T-helper 1 cell treated with Interleukin-12 subunit alpha and Interleukin-12 subunit beta and Interleukin-4 antibody, amounts not matched to agents 30 μg/mL and 1 μg/mL, for 36 hours (primary cell): ENCODE measurements at regions not wholly inside any gene's neighbourhood (a gene's known extent, or its start where the extent isn't known, plus 50 kb on each side); places are given as distances from the start of the nearest gene placed in this dataset.

ENCODE experiments used
- H3K27ac Mint-ChIP-seq: one replicate; pipeline ENCODE4 v1.8.0; 2021; ENCODE audit warnings: mild to moderate bottlenecking, mixed read lengths
- H3K27me3 Mint-ChIP-seq: one replicate; pipeline ENCODE4 v1.8.0; 2021; ENCODE audit warnings: low read depth, mixed read lengths
- H3K36me3 Mint-ChIP-seq: one replicate; pipeline ENCODE4 v1.8.0; 2021; ENCODE audit warnings: low read depth, mixed read lengths
- H3K4me1 Mint-ChIP-seq: one replicate; pipeline ENCODE4 v1.8.0; 2021; ENCODE audit warnings: low read depth, mixed read lengths
- H3K4me3 Mint-ChIP-seq: one replicate; pipeline ENCODE4 v1.8.0; 2021; ENCODE audit warnings: mild to moderate bottlenecking, moderate library complexity, mixed read lengths
- H3K9me3 Mint-ChIP-seq: one replicate; pipeline ENCODE4 v1.8.0; 2021; ENCODE audit warnings: mixed read lengths

DNA sequence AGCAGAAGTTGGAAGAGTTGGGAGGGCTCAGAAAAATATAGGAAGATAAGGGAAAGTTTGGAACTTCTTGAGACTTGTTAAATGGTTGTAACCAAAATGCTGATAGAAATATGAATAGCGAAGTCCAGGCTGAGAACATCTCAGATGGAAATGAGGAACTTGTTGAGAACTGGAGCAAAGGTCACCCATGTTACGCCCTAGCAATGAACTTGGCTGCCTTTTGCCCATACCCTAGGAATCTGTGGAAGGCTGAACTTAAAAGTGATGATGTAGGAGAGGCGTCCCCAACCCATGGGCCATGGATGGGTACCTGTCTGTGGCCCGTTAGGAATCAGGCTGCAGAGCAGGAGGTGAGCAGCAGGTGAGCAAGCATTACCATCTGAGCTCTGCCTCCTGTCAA is 347.8 kb downstream of the ARL4A start:
- no peaks in the 10 kb centered on the region for H3K36me3 Mint-ChIP-seq
- H3K9me3 Mint-ChIP-seq, result no peaks in the 10 kb centered on the region

DNA sequence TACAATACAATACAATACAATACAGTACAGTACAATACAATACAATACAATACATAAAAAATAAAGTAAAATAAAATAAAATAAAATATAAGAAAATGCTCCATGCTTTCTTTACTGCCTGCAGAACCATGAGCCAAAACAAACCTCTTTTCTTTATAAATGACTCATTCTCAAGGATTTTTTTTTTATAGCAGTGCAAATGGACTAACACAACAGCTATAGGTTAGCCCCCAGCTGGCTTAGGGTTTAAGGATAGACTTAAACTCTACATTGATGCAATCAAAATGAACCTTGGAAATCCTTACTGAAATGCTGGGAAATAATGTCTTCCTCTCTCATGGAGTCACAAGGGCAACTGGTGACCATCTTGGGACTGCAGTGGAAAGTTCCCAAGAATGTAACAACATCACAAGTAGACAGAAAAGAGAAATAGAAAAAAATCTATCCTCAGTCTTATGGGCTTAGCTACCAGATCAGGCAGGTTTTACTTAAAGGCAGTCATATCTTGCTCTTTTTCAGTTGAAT is 348.9 kb downstream of the ARL4A start:
- Mint-ChIP-seq H3K4me1 (no peaks in the 10 kb centered on the region), H3K27me3 (no peaks in the 10 kb centered on the region), H3K36me3 (no peaks in the 10 kb centered on the region), H3K27ac (no peak overlapping the region), H3K9me3 (no peaks in the 10 kb centered on the region), H3K4me3 (no peak overlapping the region)

More for the DNA sequence above, 347.8 kb downstream of the ARL4A start:
- H3K4me3 Mint-ChIP-seq, result no peak overlapping the region
- no peaks in the 10 kb centered on the region for H3K27me3 Mint-ChIP-seq
- no peaks in the 10 kb centered on the region for H3K4me1 Mint-ChIP-seq
- H3K27ac Mint-ChIP-seq, result no peak overlapping the region

DNA sequence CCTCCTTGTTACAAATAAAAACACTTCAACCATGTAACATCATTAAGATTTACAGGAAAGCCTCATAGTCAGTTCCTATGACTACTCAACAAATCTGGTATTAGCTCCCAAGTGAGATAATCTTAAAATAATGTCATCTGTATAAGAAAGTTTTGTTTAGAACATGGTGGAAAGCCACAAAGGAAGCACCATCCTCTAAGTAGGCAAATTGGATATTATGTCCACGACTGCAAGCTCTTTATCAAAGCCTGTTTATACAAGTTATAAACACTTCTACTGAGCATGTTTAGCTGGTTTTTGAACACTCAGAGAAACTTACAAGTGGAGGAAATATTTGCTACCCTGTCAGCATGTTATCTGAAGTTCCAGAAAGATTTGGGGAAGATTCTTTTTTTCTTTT is 349.8 kb downstream of the ARL4A start:
- Mint-ChIP-seq H3K27ac (no peak overlapping the region), H3K4me1 (no peaks in the 10 kb centered on the region), H3K27me3 (no peaks in the 10 kb centered on the region), H3K9me3 (no peaks in the 10 kb centered on the region), H3K4me3 (no peak overlapping the region), H3K36me3 (no peaks in the 10 kb centered on the region)

DNA sequence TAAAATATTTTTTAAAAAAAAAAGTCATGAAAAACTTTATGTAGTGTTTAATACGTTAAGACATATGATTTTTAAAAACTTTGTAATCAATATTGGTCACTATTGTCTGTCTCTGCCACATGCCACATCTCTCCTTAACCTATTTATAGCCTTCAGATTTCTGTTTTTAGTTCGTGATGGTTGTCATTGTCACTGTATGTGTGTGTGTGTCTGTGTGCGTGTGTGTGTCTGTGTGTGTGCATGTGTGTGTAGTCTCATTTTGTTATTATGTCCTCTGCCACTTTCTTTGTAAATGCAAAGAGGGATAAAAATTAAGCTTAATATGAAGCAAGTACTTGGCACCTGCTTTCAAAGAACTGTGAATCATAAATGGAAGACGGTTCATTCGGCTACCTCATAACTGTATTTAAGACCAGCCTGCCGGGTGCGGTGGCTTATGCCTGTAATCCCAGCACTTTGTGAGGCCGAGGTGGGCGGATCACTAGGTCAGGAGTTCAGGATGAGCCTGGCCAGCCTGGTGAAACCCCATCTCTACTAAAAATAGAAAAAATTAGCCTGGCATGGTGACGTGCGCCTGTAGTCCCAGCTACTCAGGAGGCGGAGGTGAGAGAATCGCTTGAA is 354.0 kb downstream of the ARL4A start:
- Mint-ChIP-seq H3K4me1 (no peaks in the 10 kb centered on the region), H3K4me3 (no peak overlapping the region), H3K27me3 (peaks cover 3% of the 10 kb centered on the region), H3K36me3 (no peaks in the 10 kb centered on the region), H3K27ac (no peak overlapping the region), H3K9me3 (no peaks in the 10 kb centered on the region)

DNA sequence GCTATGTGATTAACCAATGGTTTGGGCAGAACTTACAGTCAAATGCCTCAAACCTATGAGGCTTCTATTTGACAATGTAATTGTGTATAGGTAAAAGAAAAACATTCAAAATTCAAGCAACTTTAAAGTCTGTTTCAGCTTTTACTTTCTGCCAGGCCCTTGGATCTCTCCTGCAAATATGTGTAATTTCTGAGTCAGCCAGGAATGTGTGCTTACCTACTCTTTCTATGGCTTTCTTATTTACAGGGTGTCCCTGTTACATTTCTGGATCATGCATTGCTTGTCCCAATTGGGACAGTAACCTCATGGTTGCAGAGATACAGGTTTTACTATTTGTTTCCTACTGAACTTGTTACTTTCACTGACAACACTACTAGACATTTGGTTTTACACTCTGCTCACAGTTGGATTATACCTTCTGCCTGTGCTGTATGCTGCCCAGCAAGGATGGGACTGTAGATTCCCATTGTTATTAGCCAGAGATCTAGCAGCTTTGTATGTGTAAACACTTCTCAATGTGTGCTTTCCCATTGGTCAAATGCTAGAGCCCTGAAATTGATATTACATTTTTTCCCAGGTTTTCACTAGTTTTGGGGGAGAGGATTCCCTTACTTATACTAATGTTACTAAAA is 355.3 kb downstream of the ARL4A start:
- Mint-ChIP-seq H3K27me3 (peaks cover 3% of the 10 kb centered on the region), H3K36me3 (no peaks in the 10 kb centered on the region), H3K27ac (no peak overlapping the region), H3K9me3 (no peaks in the 10 kb centered on the region), H3K4me1 (no peaks in the 10 kb centered on the region), H3K4me3 (no peak overlapping the region)

DNA sequence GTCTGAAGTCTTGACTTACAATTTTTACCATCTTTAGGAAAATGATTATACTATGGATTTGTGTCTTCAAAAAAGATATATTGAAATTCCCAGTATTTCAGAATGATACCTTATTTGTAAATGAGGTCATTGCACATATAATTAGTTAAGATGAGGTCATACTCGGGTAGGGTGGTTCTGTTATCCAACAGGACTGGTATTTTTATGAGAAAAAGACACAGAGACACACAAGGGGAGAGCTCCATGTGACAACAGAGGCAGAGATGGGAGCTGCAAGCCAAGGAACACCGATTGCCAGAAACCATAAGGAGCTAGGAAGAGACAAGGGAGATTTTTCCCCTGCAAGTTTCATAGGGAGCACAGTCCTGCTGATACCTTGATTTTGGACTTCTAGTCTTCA is 356.9 kb downstream of the ARL4A start:
- Mint-ChIP-seq H3K27ac (no peak overlapping the region), H3K9me3 (no peaks in the 10 kb centered on the region), H3K4me1 (no peaks in the 10 kb centered on the region), H3K36me3 (no peaks in the 10 kb centered on the region), H3K27me3 (peaks cover 3% of the 10 kb centered on the region), H3K4me3 (no peak overlapping the region)

DNA sequence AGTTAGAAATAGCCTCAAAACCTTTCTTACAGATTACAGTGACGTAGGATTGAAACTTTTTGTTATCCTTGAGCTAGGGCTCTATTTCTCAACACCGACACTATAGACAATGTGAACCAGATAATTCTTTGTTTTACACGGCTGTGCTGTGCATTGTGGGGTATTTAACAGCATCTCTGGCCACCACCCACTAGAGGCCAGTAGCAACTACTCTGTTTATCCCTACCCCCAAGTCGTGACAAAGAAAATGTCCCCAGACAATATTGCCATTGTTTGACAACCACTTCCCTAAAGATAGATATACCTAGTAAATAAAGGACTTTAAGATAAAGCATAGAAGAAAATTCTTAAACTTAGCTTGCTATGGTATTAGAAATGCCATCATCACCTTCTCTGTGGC is 359.6 kb downstream of the ARL4A start:
- Mint-ChIP-seq H3K9me3 (no peaks in the 10 kb centered on the region), H3K36me3 (no peaks in the 10 kb centered on the region), H3K27ac (no peak overlapping the region), H3K27me3 (peaks cover 3% of the 10 kb centered on the region), H3K4me1 (no peaks in the 10 kb centered on the region), H3K4me3 (no peak overlapping the region)

DNA sequence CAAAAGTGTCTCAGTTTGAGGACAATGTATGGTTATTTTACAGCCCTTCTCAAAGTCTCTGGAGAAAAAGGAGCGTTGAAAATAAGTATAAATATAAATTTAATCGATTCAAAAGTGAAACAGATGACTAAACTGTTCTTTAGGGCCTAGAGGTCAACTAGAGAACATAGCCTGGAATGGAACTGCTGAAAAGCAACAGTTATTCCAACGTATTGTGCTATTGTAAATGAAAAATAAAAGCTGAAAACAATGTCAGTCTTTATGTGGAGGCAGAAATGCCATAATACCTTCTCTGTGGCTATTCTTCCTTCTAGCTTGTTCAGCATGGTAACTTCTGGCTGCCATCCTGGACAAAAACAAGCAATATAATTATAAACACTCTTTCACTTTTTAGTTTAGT is 362.5 kb downstream of the ARL4A start:
- Mint-ChIP-seq H3K4me3 (no peak overlapping the region), H3K27ac (no peak overlapping the region), H3K27me3 (peaks cover 13% of the 10 kb centered on the region), H3K36me3 (no peaks in the 10 kb centered on the region), H3K4me1 (no peaks in the 10 kb centered on the region), H3K9me3 (no peaks in the 10 kb centered on the region)

DNA sequence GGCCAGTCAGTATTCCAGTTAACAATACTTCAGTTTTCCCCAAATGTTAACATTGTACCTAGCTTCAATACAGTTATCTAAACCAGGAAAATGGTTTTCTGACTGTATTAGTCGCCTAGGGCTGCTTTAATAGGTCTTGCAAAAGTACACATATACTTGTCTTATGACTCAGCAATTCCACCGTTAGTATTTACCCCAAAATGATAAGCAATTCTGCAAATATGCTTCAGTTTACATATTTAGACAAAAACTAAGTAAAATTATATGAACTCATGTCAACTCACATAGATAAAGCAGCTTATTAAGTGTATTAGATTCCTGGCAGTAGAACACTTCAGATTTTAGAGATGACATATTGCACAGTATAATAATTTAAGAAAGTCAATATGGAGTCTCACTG is 363.3 kb downstream of the ARL4A start:
- Mint-ChIP-seq H3K36me3 (no peaks in the 10 kb centered on the region), H3K27me3 (peaks cover 13% of the 10 kb centered on the region), H3K4me1 (no peaks in the 10 kb centered on the region)

DNA sequence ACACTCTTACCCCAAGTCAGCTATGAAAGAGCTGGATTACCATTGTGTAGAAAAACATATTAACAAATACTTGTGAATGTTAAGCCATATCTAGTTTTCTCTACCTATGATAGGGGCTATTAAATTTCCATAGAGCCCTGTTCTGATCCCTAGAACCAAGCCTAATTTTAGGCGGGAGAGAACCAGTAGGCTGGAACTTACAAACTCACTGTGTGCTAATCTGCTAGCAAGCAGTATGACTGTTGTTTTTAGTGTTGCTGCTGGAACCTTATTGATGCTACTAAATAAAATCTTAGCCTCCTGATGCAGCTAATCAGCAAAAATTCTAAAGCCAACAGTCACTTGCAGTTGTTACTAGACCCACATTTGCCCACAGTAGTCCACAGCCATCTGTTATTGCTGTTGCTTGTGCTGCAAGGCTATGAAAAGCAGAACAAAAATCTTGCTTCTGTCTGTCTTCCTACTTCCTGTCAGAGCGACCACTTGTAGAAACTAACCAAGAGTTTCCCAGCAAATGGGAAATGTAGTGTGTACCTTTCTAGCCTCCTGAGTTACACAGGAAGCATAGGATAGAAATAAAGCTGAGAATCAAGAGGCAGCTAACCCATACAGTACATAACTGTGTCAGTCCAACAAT is 368.4 kb downstream of the ARL4A start:
- Mint-ChIP-seq H3K27ac (no peak overlapping the region), H3K36me3 (peaks cover 4% of the 10 kb centered on the region), H3K4me3 (no peak overlapping the region)

More for the DNA sequence above, 363.3 kb downstream of the ARL4A start:
- Mint-ChIP-seq H3K27ac (no peak overlapping the region), H3K4me3 (no peak overlapping the region), H3K9me3 (no peaks in the 10 kb centered on the region)

DNA sequence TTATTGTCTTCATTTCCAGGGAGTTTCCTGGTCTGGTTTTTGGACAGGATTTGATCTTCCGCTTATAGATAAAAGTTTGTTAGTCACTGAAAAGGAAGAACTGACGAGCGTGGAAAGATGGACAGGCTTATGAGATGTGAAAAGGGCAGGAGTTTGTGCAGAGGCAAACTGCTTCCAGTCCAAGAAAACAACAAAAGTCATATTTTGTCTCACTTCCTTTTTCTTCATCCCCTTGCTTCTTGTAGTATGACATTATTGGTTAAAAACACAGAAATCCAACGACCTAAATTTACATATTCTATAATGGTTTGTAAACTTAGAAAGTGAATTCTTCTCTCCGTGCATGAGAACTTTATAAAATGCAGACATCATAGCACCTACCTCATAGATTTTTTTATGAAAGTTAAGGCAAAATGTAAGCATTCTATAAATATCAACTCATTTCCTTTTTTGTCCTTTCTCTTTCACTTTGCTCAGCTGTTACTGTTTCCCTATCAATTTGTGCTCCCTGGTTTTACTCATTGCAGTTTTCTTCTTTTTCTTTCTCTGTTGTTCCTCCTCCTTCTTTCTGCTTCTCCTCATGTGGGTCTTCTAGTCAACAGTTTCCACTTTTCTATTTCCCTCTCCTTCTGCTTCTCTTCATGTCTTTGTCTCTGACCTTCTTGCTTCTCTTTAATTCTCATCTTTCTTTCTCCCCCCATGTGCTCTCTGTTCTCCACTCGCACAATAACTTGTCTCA is 370.2 kb downstream of the ARL4A start:
- H3K27ac Mint-ChIP-seq, result peak overlapping the region; percentile 78
- peak overlapping the region; percentile 53 for H3K4me3 Mint-ChIP-seq
- H3K36me3 Mint-ChIP-seq, result peaks cover 4% of the 10 kb centered on the region
- peaks cover 20% of the 10 kb centered on the region for H3K27me3 Mint-ChIP-seq
- peaks cover 19% of the 10 kb centered on the region for H3K4me1 Mint-ChIP-seq
- H3K9me3 Mint-ChIP-seq, result peaks cover 10% of the 10 kb centered on the region

More for the DNA sequence above, 368.4 kb downstream of the ARL4A start:
- Mint-ChIP-seq H3K4me1 (peaks cover 19% of the 10 kb centered on the region), H3K27me3 (peaks cover 17% of the 10 kb centered on the region), H3K9me3 (peaks cover 10% of the 10 kb centered on the region)

DNA sequence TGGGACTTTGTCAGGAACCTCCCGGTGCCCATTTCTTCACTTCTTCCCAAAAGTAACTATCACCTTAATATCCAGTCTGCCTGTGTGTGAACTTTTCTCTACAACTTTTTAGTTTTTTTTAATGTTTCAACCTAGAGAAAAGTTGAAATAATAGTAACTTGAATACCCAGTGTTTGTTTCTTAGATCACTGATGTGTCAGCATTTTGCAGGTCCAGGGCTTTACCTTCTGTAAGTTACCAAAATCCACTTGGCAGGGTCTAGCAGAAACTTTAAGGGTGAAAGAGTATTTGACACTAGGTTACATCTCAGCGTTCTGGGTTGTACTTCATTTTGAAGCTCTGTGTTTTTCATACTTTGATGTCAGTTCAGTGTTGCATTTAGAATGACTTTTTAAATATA is 372.7 kb downstream of the ARL4A start:
- Mint-ChIP-seq H3K36me3 (peaks cover 4% of the 10 kb centered on the region), H3K4me1 (peaks cover 19% of the 10 kb centered on the region), H3K27ac (no peak overlapping the region), H3K9me3 (peaks cover 10% of the 10 kb centered on the region), H3K27me3 (peaks cover 10% of the 10 kb centered on the region), H3K4me3 (no peak overlapping the region)

DNA sequence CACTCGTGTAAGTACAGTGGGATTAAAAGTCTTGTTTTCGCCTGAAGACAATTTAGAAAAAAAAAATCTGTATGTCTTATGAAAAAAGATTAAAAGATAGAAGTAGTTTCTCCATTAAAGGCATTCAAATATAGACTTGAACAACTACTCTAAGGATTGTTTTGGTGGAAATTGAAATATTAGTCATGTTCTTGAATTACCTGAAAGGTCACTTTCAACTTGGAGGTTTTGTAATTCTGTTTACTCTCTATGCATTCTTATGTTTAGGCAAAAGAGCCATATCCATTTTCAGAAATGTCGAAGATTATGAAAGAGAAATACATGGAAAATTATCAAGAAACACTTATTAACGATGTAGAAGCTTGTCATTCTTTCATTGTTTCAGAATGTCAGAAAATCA is 373.7 kb downstream of the ARL4A start:
- Mint-ChIP-seq H3K27me3 (peaks cover 10% of the 10 kb centered on the region), H3K27ac (no peak overlapping the region), H3K4me3 (no peak overlapping the region), H3K36me3 (peaks cover 4% of the 10 kb centered on the region), H3K9me3 (peaks cover 10% of the 10 kb centered on the region), H3K4me1 (peaks cover 17% of the 10 kb centered on the region)

DNA sequence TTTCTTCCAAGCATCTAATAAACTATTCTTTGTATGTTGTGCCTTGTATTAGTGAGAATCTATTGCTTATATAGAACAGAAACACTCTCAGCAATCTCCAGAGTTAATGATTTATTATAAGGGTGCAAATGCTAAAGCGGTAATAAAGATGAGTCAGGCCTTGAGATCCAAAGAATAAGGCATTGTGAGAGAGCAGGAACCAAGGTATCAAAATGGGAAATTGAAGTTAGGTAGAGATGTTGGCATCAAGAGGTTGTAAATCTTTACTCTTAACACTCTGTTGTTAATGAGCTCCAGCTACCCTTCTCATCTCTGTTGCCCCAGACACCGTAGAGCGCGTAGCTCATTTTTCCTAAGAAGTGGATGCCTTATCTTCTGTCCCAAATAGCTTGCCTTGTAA is 375.2 kb downstream of the ARL4A start:
- H3K27me3 Mint-ChIP-seq, result peaks cover 10% of the 10 kb centered on the region
- H3K27ac Mint-ChIP-seq, result no peak overlapping the region

More for the DNA sequence above, 375.2 kb downstream of the ARL4A start:
- Mint-ChIP-seq H3K4me3 (no peak overlapping the region), H3K9me3 (peaks cover 6% of the 10 kb centered on the region), H3K36me3 (peaks cover 3% of the 10 kb centered on the region), H3K4me1 (peaks cover 10% of the 10 kb centered on the region)
